ENCODE measurements at regions not wholly inside any gene's neighbourhood (a gene's known extent, or its start where the extent isn't known, plus 50 kb on each side); places are given as distances from the start of the nearest gene placed in this dataset.
"Not testable (repeated sequence)": the region's sequence is repeated elsewhere in the genome, so short reads cannot be mapped to it uniquely, and the experiment has no call there.

DNA sequence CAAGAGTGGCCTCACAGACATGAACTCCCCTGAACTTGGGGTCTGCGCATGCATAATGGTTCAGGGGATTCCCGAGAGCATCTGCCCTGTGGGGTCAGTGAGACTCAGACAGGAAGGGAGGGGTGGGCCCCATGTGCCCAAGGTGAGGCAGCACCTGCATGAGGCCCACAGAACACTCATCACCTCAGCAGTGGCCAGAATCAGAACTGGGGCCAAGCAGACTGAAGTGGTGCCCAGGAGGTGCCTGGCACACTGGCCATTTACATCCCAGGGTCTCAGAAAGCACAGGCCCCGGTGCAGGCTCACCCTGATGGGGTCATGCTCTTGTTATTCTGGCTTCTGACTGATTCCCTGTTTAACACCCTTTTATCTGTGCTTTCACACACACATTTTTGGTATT, 77.4 kb upstream of the C15orf39 start:
- not testable (repeated sequence) for TF ChIP-seq ZNF274 (IDR thresholded peaks at IDR 0.05; ENCODE audit: low read depth, low read length); YY1 (IDR thresholded peaks at IDR 0.05; ENCODE audit: insufficient read depth, insufficient read length)

All from NT2/D1 (cell line).